HEK293T (cell line): ENCODE measurements at regions not wholly inside any gene's neighbourhood (a gene's known extent, or its start where the extent isn't known, plus 50 kb on each side); places are given as distances from the start of the nearest gene placed in this dataset.

Experiments used
- CTCF ChIA-PET: fragments of 350-600 bp; formaldehyde crosslinking; extraction: SDS; loops from one replicate; lab custom pipeline; 2021; ENCODE audit warnings: antibody characterized with exemption, inconsistent platforms; lab: Yijun Ruan, JAX
- POLR2A ChIA-PET: fragments of 350-600 bp; formaldehyde crosslinking; extraction: SDS; loops from one replicate; lab custom pipeline; 2020; ENCODE audit warnings: antibody characterized with exemption, inconsistent platforms; lab: Yijun Ruan, JAX
- DNase-seq: peaks from one replicate; pipeline ENCODE4 v3.0.0; 2012; ENCODE audit warnings: mixed read lengths; ENCODE audit errors: extremely low spot score
- ARNT ChIP-seq: fragments of 450-650 bp; IDR thresholded peaks from 2 replicates; pipeline ENCODE4 v1.6.1; 2017; ENCODE audit warnings: mild to moderate bottlenecking
- BHLHE40 ChIP-seq: fragments of 450-650 bp; IDR thresholded peaks from 2 replicates; pipeline ENCODE4 v1.6.1; 2016; ENCODE audit warnings: mild to moderate bottlenecking, moderate library complexity, borderline replicate concordance
- CTBP1 ChIP-seq: fragments of 450-650 bp; IDR thresholded peaks from 2 replicates; pipeline ENCODE4 v1.6.1; 2016; ENCODE audit warnings: borderline replicate concordance
- ELF4 ChIP-seq: fragments of 450-650 bp; IDR thresholded peaks from 2 replicates; pipeline ENCODE4 v1.6.1; 2017; ENCODE audit warnings: antibody characterized with exemption
- FOXA1 ChIP-seq: fragments of 450-650 bp; IDR thresholded peaks from 2 replicates; pipeline ENCODE4 v1.6.1; 2016; ENCODE audit warnings: mild to moderate bottlenecking
- FOXK2 ChIP-seq: fragments of 450-650 bp; IDR thresholded peaks from 2 replicates; pipeline ENCODE4 v1.6.1; 2016; ENCODE audit warnings: mild to moderate bottlenecking
- FOXM1 ChIP-seq: fragments of 450-650 bp; IDR thresholded peaks from 2 replicates; pipeline ENCODE4 v1.6.1; 2017; ENCODE audit warnings: mild to moderate bottlenecking, borderline replicate concordance
- HDGF ChIP-seq: fragments of 450-650 bp; IDR thresholded peaks from 2 replicates; pipeline ENCODE4 v1.6.1; 2017; ENCODE audit warnings: antibody characterized with exemption, borderline replicate concordance
- L3MBTL2 ChIP-seq: fragments of 450-650 bp; conservative IDR thresholded peaks from 2 replicates; pipeline ENCODE4 v1.6.1; 2016; ENCODE audit warnings: mild to moderate bottlenecking
- LEF1 ChIP-seq: fragments of 450-650 bp; IDR thresholded peaks from 2 replicates; pipeline ENCODE4 v1.6.1; 2017; ENCODE audit warnings: mild to moderate bottlenecking, borderline replicate concordance
- NFRKB ChIP-seq: fragments of 450-650 bp; IDR thresholded peaks from 2 replicates; pipeline ENCODE4 v1.6.1; 2016; ENCODE audit warnings: mild to moderate bottlenecking, moderate library complexity
- SP1 ChIP-seq: fragments of 450-650 bp; IDR thresholded peaks from 2 replicates; pipeline ENCODE4 v1.6.1; 2017
- SUZ12 ChIP-seq: fragments of 450-650 bp; IDR thresholded peaks from 2 replicates; pipeline ENCODE4 v1.6.1; 2016; ENCODE audit warnings: mild to moderate bottlenecking
- TARDBP ChIP-seq: fragments of 450-650 bp; IDR thresholded peaks from 2 replicates; pipeline ENCODE4 v1.6.1; 2016
- ZNF384 ChIP-seq: fragments of 450-650 bp; IDR thresholded peaks from 2 replicates; pipeline ENCODE4 v1.6.1; 2016
- TF ChIP-seq, protein P1 (sequence below): fragments of 450-650 bp; IDR thresholded peaks from 2 replicates; pipeline ENCODE4 v1.6.1; 2016

DNA sequence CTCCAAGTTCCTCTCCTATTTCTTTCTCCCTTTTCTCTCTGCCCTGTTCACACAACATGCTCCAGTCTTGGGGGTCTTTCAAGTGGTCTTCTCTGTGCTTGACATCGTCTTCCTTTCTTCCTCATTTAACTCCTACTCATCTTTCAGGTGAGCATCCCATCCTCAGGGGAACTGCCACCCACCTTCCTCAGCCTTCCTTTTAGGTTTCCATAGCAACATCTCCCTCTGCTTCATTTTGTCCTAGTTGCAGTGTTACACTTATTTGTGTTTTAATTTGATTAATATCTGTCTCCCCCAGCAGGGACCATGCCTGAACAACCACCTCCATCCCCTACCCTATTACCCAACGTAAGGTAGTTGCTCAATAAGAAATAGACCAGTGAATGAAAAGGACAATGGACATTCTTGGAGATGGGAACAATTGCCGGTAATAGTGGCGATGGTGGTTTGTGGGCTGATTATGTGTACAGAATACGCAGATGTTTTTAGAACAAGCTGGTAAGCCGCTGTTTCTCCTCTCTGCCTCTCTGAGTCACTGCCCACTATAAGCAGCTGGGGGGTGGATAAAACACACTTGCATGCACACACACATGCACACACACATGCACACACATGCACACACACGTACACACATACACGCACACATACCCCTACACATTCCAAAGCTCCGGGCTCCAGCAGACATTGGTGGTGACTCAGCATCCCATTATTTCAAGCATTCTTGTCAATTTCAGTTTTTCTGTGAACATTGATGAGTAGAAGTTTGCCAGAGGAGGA lies 251.6 kb downstream of the GATA3 start:
- ChIA-PET CTCF (no interaction called here), POLR2A (no interaction called here)
- no peak for DNase-seq
- TF ChIP-seq TARDBP (no peak), ZNF384 (no peak), SUZ12 (no peak), CTBP1 (no peak), FOXK2 (no peak), BHLHE40 (no peak), LEF1 (no peak), NFRKB (no peak), SP1 (no peak), FOXA1 (no peak), L3MBTL2 (no peak)
- TF ChIP-seq, protein P1, sequence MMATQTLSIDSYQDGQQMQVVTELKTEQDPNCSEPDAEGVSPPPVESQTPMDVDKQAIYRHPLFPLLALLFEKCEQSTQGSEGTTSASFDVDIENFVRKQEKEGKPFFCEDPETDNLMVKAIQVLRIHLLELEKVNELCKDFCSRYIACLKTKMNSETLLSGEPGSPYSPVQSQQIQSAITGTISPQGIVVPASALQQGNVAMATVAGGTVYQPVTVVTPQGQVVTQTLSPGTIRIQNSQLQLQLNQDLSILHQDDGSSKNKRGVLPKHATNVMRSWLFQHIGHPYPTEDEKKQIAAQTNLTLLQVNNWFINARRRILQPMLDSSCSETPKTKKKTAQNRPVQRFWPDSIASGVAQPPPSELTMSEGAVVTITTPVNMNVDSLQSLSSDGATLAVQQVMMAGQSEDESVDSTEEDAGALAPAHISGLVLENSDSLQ, result no peak

DNA sequence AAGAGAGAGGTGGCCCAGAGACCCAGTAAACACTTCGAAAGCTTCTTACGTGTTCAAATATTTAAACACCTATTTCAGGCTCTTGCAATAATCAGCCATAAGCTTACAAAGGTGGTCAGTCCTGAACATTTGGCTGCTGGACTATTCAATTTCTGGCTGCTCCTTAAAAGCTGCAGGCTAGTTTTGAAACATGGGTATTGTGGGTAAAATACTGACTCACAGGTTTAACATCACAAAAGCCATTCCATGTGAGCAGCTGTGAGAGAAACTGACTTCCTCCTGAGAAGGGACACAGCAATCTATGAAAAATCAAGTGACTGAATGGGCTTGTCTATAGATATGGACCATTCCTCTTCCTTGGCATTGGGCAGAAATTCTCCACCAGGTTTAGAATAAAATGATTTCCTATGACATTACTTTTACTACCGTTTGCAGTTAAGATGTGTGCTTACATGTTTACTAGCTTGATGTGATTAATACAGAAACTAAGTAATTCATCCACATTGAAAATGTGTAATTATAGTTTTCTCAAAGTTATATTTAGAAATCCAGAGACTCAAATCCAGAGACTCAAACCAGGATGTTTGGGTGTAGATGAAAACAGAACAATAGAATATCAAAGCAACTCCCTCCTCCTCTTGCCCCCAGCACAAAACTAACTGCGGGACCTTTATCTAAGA lies 252.3 kb downstream of the GATA3 start:
- no peak for DNase-seq
- CTCF ChIA-PET, result no interaction called here
- POLR2A ChIA-PET, result no interaction called here
- TF ChIP-seq, protein P1, result no peak
- TF ChIP-seq L3MBTL2 (no peak), TARDBP (no peak), LEF1 (no peak), FOXA1 (no peak), CTBP1 (no peak), FOXK2 (no peak), SP1 (no peak), BHLHE40 (no peak), ARNT (no peak), HDGF (no peak), FOXM1 (no peak), ELF4 (no peak)

DNA sequence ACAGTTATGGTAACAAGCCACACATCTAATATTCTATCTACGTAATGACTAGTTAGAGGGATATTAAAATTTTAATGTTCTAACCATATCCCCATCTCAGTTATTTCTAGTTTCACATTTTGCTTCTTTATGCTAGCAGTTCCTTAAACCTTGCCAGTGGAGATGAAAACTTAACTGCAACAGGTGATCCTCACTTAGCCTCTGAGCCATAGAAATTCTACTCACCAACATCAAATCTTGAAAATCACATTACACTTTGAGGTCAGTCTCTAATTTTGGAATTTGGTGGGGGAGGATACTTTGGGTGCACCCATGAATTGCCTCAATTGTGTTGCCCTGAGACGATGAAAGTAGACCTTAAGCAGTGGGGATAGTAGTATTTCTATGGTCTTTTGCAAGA lies 256.4 kb downstream of the GATA3 start:
- ChIA-PET POLR2A (no interaction called here), CTCF (no interaction called here)
- no peak for DNase-seq
- no peak for TF ChIP-seq L3MBTL2
- no peak for TF ChIP-seq FOXK2
- TF ChIP-seq LEF1, result no peak
- TF ChIP-seq SP1, result no peak
- TF ChIP-seq, protein P1, result no peak

DNA sequence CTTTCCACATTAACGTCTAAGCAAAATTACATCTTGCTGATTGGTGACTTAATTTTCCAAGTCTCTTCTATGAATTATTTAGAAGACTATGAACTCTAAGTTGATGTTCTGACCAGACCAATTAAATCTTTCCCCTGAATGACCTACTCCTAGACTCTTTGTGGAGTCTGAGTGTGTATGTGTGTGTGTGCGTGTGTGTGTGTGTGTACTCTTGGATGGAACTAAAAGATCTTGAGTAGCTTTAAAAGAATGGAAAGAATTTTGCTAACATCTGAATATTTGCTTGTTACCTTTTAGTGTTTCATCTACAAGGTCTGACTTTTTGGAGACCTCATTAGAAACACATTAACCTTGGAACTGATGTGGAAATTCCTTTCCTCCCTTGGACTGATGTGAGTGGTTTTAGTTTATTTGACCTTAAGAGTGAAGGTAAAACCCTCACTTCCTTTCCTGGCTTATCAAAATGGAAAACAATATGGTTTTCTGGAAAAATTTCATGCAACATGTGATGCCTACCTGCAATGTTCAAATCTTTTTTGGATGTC lies 257.1 kb downstream of the GATA3 start:
- no peak for DNase-seq
- TF ChIP-seq ELF4 (no peak), SUZ12 (no peak)
- POLR2A ChIA-PET, result no interaction called here
- CTCF ChIA-PET, result no interaction called here

DNA sequence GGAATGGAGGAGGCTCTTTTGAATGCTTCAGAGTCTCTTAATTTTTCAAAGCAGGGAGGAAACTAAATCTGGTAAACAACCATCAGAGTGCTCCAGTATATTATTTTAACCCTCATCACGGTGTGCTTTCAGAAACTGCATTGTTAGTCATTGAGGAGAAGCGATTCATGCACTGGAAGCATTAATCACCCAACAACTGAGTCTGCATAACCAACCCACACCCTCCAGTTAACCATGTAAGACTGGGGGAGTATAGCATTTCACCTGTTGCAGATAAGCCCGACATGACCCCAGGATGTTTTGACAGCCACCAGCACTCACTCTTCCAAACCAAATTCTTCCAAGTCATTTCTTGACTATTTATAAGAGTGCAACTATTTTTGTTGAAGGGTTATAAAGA lies 257.6 kb downstream of the GATA3 start:
- no peak for DNase-seq
- no peak for TF ChIP-seq ELF4
- no peak for TF ChIP-seq HDGF
- ChIA-PET CTCF (no interaction called here), POLR2A (no interaction called here)

DNA sequence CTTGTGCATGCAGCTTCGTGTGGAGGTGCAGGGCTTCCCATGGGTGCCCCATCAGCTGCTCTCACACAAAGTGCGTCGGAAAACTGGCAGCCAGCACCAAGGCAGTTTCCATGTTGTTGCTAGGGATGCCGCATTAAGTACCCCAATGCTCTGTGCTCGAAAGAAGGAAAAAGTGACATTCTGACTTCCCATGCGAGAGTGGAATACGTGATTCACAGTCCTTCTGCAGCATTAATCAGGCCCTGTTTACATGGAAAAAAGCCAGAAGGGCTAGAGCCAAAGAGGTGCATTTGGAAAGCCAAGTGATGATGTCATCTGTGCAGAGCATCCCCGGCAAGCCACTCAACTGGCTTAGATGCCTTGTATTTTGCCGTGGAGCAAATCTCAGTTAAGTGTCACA lies 258.3 kb downstream of the GATA3 start:
- no peak for DNase-seq
- ChIA-PET POLR2A (no interaction called here), CTCF (no interaction called here)
- TF ChIP-seq FOXM1 (no peak), CTBP1 (no peak), L3MBTL2 (no peak), ELF4 (no peak), ZNF384 (no peak), FOXK2 (no peak), TARDBP (no peak), HDGF (no peak), NFRKB (no peak), ARNT (no peak), BHLHE40 (no peak), SUZ12 (no peak), SP1 (no peak), LEF1 (no peak)
- TF ChIP-seq, protein P1, result no peak
